Upper lobe of left lung (tissue), 6 donors: ENCODE measurements at regions not wholly inside any gene's neighbourhood (a gene's known extent, or its start where the extent isn't known, plus 50 kb on each side); places are given as distances from the start of the nearest gene placed in this dataset.

Source experiments
- ATAC-seq, 2 donors: fragments of 200-7000 bp; cut with Tn5 transposase; one replicate each; pipeline ENCODE4 v1.9.1; 2022; ENCODE audit warnings: mild to moderate bottlenecking in 2 of 2, moderate library complexity in 2 of 2; ENCODE audit not compliant: low FRiP score in 2 of 2
- DNase-seq, 2 donors: peaks; one replicate each; pipeline ENCODE4 v3.0.0-alpha.2; 2019 to 2020
- H3K27ac ChIP-seq, 4 donors: fragments of 200-600 bp; sonication (generic); one replicate each; pipeline ENCODE4 v1.5.1; 2016 to 2019
- H3K27me3 ChIP-seq, 4 donors: fragments of 200-600 bp; sonication (generic); one replicate each; pipeline ENCODE4 v1.5.1; 2017 to 2019
- H3K36me3 ChIP-seq, 4 donors: fragments of 200-600 bp; sonication (generic); one replicate each; pipeline ENCODE4 v1.5.1; 2016 to 2019
- H3K4me1 ChIP-seq, 4 donors: fragments of 200-600 bp; sonication (generic); one replicate each; pipeline ENCODE4 v1.5.1; 2018 to 2019
- H3K4me3 ChIP-seq, 4 donors: fragments of 200-600 bp; sonication (generic); one replicate each; pipeline ENCODE4 v1.5.1; 2017 to 2019; ENCODE audit warnings: mild to moderate bottlenecking in 2 of 4, moderate library complexity in 1 of 4
- H3K9me3 ChIP-seq, 4 donors: fragments of 200-600 bp; sonication (generic); one replicate each; pipeline ENCODE4 v1.5.1; 2018 to 2019
- CTCF ChIP-seq, 6 experiments: fragments of 450-650 bp in 4 of 6; fragments of 200-600 bp in 2 of 6; sonication (generic) in 2 of 6; IDR thresholded peaks; one replicate each; pipeline ENCODE4 v1.5.1; 2016 to 2019; ENCODE audit warnings: antibody characterized with exemption in 6 of 6
- EP300 ChIP-seq, 4 donors: sonication (generic); formaldehyde crosslinking; IDR thresholded peaks; one replicate each; pipeline ENCODE4 v1.5.1; 2017; ENCODE audit warnings: antibody characterized with exemption in 4 of 4, control low read depth in 2 of 4
- POLR2A ChIP-seq, 4 donors: fragments of 450-650 bp; IDR thresholded peaks; one replicate each; pipeline ENCODE4 v1.5.1; 2016 to 2017; ENCODE audit warnings: antibody characterized with exemption in 4 of 4, mild to moderate bottlenecking in 2 of 4
- POLR2AphosphoS5 ChIP-seq, 2 donors: sonication (generic); formaldehyde crosslinking; IDR thresholded peaks; one replicate each; pipeline ENCODE4 v1.5.1; 2017; ENCODE audit warnings: antibody characterized with exemption in 2 of 2
- whole genome bisulfite sequencing, 2 donors: methylation state at CpG; one replicate each; pipeline ENCODE4 v1.1.5; 2017 to 2018; 5-methylcytosine and 5-hydroxymethylcytosine counted together
- donor health status: DM: no; HTN: no; CAD: no; lungs with moderate emphysema.
- donor health status: DM: no; HTN: yes; CAD: no; lungs with severe emphysema.

GRCh38 chr20:39356908-39357307 lies 394.8 kb downstream of the DHX35 start:
- ATAC-seq: peak in 1 of 2 donors; percentile 56

GRCh38 chr20:39349240-39349639 lies 387.1 kb downstream of the DHX35 start:
- H3K4me1 ChIP-seq: no peaks in the 10 kb centered on the region
- ATAC-seq: no peak
- 83 to 85% methylated on average over 2 to 4 of the region's 4 CpGs for WGBS, 2 donors
- H3K4me3 ChIP-seq: no peak overlapping the region
- no peaks in the 10 kb centered on the region for H3K36me3 ChIP-seq
- no peak overlapping the region for H3K27ac ChIP-seq
- H3K9me3 ChIP-seq: peaks cover 6 to 22% (median 12%) of the 10 kb centered on the region in 4 donors
- TF ChIP-seq POLR2AphosphoS5 (IDR thresholded peaks at IDR 0.05) (no peak), EP300 (IDR thresholded peaks at IDR 0.05) (no peak), CTCF (IDR thresholded peaks at IDR 0.05) (no peak), POLR2A (IDR thresholded peaks at IDR 0.05) (no peak)
- DNase-seq: no peak
- no peaks in the 10 kb centered on the region for H3K27me3 ChIP-seq

More at GRCh38 chr20:39356908-39357307, 394.8 kb downstream of the DHX35 start:
- H3K4me3 ChIP-seq: no peak overlapping the region
- no peaks in the 10 kb centered on the region for H3K36me3 ChIP-seq
- no peaks in the 10 kb centered on the region for H3K27me3 ChIP-seq
- no peak for TF ChIP-seq EP300 (IDR thresholded peaks at IDR 0.05)
- TF ChIP-seq POLR2A (IDR thresholded peaks at IDR 0.05): no peak
- TF ChIP-seq POLR2AphosphoS5 (IDR thresholded peaks at IDR 0.05): no peak
- no peak for TF ChIP-seq CTCF (IDR thresholded peaks at IDR 0.05)
- no peak overlapping the region for H3K27ac ChIP-seq
- DNase-seq: no peak
- H3K9me3 ChIP-seq: no peaks in the 10 kb centered on the region
- peaks cover 0 to 16% (median 0%) of the 10 kb centered on the region in 4 donors for H3K4me1 ChIP-seq
- 80 to 83% methylated on average over 1 of the region's 1 CpG for WGBS, 2 donors

- Histone ChIP-seq H3K4me1 (no peaks in the 10 kb centered on the region), H3K9me3 (peaks cover 6 to 22% (median 12%) of the 10 kb centered on the region in 4 donors), H3K36me3 (no peaks in the 10 kb centered on the region), H3K27ac (no peak overlapping the region), H3K4me3 (no peak overlapping the region), H3K27me3 (no peaks in the 10 kb centered on the region)
- DNase-seq (no peak), ATAC-seq (no peak)
- WGBS, 2 donors: 88 to 92% methylated on average over 3 to 5 of the region's 5 CpGs
- TF ChIP-seq POLR2A (IDR thresholded peaks at IDR 0.05) (no peak), CTCF (IDR thresholded peaks at IDR 0.05) (no peak), EP300 (IDR thresholded peaks at IDR 0.05) (no peak), POLR2AphosphoS5 (IDR thresholded peaks at IDR 0.05) (no peak)
Observed at GRCh38 chr20:39347626-39348025, 385.5 kb downstream of the DHX35 start.

- 76 to 88% methylated on average over 1 of the region's 1 CpG for WGBS, 2 donors
Observed at GRCh38 chr20:39342463-39342862, 380.3 kb downstream of the DHX35 start.

GRCh38 chr20:39338469-39339376 lies 376.6 kb downstream of the DHX35 start:
- Histone ChIP-seq H3K4me3 (no peak overlapping the region), H3K9me3 (no peaks in the 10 kb centered on the region), H3K27me3 (no peaks in the 10 kb centered on the region), H3K4me1 (no peaks in the 10 kb centered on the region), H3K36me3 (no peaks in the 10 kb centered on the region), H3K27ac (no peak overlapping the region)
- DNase-seq: no peak
- TF ChIP-seq POLR2AphosphoS5 (IDR thresholded peaks at IDR 0.05) (no peak), EP300 (IDR thresholded peaks at IDR 0.05) (no peak), CTCF (IDR thresholded peaks at IDR 0.05) (no peak), POLR2A (IDR thresholded peaks at IDR 0.05) (no peak)
- WGBS, 2 donors: 61 to 73% methylated on average over 6 of the region's 6 CpGs
- ATAC-seq: peak in 1 of 2 donors; percentile 68

More at GRCh38 chr20:39342463-39342862, 380.3 kb downstream of the DHX35 start:
- Histone ChIP-seq H3K27ac (no peak overlapping the region), H3K4me3 (no peak overlapping the region), H3K27me3 (no peaks in the 10 kb centered on the region), H3K4me1 (no peaks in the 10 kb centered on the region), H3K9me3 (no peaks in the 10 kb centered on the region), H3K36me3 (no peaks in the 10 kb centered on the region)
- no peak for TF ChIP-seq EP300 (IDR thresholded peaks at IDR 0.05)
- ATAC-seq (no peak), DNase-seq (no peak)
